Vagina (tissue), 2 donors: ENCODE measurements at regions not wholly inside any gene's neighbourhood (a gene's known extent, or its start where the extent isn't known, plus 50 kb on each side); places are given as distances from the start of the nearest gene placed in this dataset.

Source experiments
- DNase-seq, 2 donors: peaks; one replicate each; pipeline ENCODE4 v3.0.0-alpha.2; 2017; ENCODE audit errors: extremely low spot score in 2 of 2
- H3K27ac ChIP-seq: fragments of 200-600 bp; sonication (generic); one replicate; pipeline ENCODE4 v1.5.1; 2019
- H3K27me3 ChIP-seq: fragments of 200-600 bp; sonication (generic); one replicate; pipeline ENCODE4 v1.5.1; 2019
- H3K36me3 ChIP-seq, 2 donors: fragments of 200-600 bp; sonication (generic); one replicate each; pipeline ENCODE4 v1.5.1; 2017 to 2019
- H3K4me1 ChIP-seq: fragments of 200-600 bp; sonication (generic); one replicate; pipeline ENCODE4 v1.5.1; 2019
- H3K4me3 ChIP-seq, 2 donors: fragments of 200-600 bp; sonication (generic); 1 replicate in 1 of 2; 2 replicates in 1 of 2; pipeline ENCODE4 v1.5.1; 2016 to 2019
- H3K9me3 ChIP-seq: fragments of 200-600 bp; sonication (generic); one replicate; pipeline ENCODE4 v1.5.1; 2019
- POLR2A ChIP-seq, 2 donors: fragments of 450-650 bp; IDR thresholded peaks; one replicate each; pipeline ENCODE4 v1.6.1; 2017; ENCODE audit warnings: antibody characterized with exemption in 2 of 2, mild to moderate bottlenecking in 2 of 2, moderate library complexity in 2 of 2
- POLR2AphosphoS5 ChIP-seq, 2 donors: sonication (generic); formaldehyde crosslinking; IDR thresholded peaks; one replicate each; pipeline ENCODE4 v1.9.0; 2017; ENCODE audit warnings: antibody characterized with exemption in 2 of 2, mild to moderate bottlenecking in 2 of 2, low read depth in 1 of 2; ENCODE audit not compliant: insufficient read depth in 1 of 2
- intact Hi-C: fragments of 100-400 bp; cut with DNase I; formaldehyde crosslinking; loops from one replicate; pipeline ENCODE4 v1.15.1; 2023
- TF ChIP-seq, protein P1 (sequence below), 3 experiments: fragments of 450-650 bp in 2 of 3; fragments of 200-600 bp in 1 of 3; sonication (generic) in 1 of 3; IDR thresholded peaks; one replicate each; pipeline ENCODE4 v1.5.1; 2017 to 2019; ENCODE audit warnings: antibody characterized with exemption in 3 of 3, mild to moderate bottlenecking in 2 of 3, moderate library complexity in 2 of 3

DNA sequence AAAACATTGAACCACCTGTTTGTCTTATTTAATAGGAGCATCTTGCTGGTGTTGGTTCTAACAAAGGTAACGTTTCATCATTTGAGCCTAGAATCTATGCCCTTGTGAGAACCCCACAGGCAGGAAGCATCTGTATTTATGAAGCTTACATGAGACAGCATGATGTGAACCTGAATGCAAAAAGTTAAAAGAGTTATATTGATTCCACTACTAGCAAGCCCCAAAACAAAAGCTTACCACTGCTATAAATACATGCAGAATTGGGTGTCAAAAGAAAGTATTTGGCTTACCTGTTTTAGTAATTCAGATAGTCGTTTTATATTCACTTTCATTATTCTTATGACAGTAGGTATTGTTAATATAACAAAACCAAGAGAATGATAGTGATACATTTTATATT is 301.2 kb upstream of the ADGRL2 start:
- intact Hi-C loops, result no loop called here
- H3K27me3 ChIP-seq, result no peaks in the 10 kb centered on the region
- DNase-seq, result no peak
- H3K4me1 ChIP-seq, result peaks cover 7% of the 10 kb centered on the region
- H3K36me3 ChIP-seq, result no peaks in the 10 kb centered on the region
- no peak overlapping the region for H3K27ac ChIP-seq
- H3K4me3 ChIP-seq, result no peak overlapping the region
- H3K9me3 ChIP-seq, result no peaks in the 10 kb centered on the region
- TF ChIP-seq, protein P1, sequence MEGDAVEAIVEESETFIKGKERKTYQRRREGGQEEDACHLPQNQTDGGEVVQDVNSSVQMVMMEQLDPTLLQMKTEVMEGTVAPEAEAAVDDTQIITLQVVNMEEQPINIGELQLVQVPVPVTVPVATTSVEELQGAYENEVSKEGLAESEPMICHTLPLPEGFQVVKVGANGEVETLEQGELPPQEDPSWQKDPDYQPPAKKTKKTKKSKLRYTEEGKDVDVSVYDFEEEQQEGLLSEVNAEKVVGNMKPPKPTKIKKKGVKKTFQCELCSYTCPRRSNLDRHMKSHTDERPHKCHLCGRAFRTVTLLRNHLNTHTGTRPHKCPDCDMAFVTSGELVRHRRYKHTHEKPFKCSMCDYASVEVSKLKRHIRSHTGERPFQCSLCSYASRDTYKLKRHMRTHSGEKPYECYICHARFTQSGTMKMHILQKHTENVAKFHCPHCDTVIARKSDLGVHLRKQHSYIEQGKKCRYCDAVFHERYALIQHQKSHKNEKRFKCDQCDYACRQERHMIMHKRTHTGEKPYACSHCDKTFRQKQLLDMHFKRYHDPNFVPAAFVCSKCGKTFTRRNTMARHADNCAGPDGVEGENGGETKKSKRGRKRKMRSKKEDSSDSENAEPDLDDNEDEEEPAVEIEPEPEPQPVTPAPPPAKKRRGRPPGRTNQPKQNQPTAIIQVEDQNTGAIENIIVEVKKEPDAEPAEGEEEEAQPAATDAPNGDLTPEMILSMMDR (IDR thresholded peaks at IDR 0.05), result no peak
- TF ChIP-seq POLR2AphosphoS5 (IDR thresholded peaks at IDR 0.05; ENCODE audit: insufficient read depth in 1 of 2, low read depth in 1 of 2), result no peak
- TF ChIP-seq POLR2A (IDR thresholded peaks at IDR 0.05), result no peak

DNA sequence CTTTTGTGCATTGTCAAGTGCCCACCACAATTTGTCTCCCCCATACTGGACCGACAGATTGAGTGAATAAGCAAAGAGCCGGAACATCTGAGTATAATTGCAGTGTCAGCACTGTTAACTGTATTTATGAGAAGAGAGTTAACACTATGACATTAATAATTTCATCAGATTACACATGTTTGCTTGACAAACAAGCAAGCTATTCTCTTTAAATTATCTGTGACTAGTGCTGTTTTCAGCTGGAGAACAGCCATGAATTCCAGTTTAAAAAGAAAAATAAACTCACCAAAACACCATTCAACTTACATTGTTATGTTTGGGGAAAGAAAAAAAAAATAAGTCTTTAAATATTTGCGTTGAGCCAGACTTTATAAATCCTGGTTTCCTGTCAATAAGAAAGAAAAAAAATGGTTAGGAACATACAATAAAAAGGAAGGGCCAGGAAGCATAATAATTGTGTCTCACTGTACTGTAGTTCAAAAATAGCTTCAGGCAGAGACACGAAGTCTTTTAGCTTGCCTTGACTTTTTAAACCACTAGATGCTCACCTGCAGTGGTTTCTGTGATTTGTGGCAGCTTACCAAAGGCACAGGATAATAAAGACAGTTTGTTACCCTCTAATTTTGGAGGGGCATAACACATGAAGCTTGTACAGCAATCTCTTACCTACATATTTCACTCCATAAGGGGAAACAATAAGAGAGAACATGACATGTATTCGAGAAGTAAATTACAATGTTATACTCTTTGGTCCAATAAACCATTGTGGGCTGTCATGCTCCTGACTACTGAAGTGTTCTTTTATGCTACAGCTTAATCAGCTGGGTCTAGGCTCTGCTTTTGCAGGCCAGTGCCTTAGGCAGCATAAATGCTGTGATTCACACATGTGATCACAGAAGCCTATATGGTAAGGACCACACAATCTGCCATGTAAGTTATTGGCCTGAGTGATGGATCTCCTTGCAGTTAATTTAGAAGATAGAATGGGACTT is 302.0 kb upstream of the ADGRL2 start:
- Histone ChIP-seq H3K27ac (no peak overlapping the region), H3K36me3 (no peaks in the 10 kb centered on the region), H3K4me1 (peaks cover 7% of the 10 kb centered on the region), H3K4me3 (no peak overlapping the region), H3K9me3 (no peaks in the 10 kb centered on the region), H3K27me3 (no peaks in the 10 kb centered on the region)
- intact Hi-C loops, result no loop called here
- TF ChIP-seq POLR2A (IDR thresholded peaks at IDR 0.05) (no peak), POLR2AphosphoS5 (IDR thresholded peaks at IDR 0.05; ENCODE audit: insufficient read depth in 1 of 2, low read depth in 1 of 2) (no peak)
- TF ChIP-seq, protein P1 (IDR thresholded peaks at IDR 0.05), result no peak
- no peak for DNase-seq

DNA sequence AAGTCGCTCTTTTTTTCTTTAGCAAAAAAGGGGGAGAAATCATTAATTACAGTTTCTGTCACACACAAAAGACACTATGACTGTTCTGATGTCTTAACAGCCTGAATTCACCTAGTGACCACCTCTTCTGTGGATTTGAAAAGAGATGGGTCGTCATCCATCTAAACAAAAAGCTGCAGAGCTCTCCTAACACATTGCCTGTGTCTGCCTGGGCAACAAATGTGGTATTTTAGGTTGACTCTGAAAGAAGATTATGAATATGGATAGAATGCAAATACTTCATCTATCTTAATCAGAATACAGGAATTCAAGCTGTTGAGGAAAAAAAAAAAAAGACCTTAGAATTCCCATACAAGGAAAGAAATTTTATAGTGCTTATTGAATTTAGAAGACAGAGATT is 304.4 kb upstream of the ADGRL2 start:
- TF ChIP-seq, protein P1 (IDR thresholded peaks at IDR 0.05), result no peak
- TF ChIP-seq POLR2AphosphoS5 (IDR thresholded peaks at IDR 0.05; ENCODE audit: insufficient read depth in 1 of 2, low read depth in 1 of 2) (no peak), POLR2A (IDR thresholded peaks at IDR 0.05) (no peak)

DNA sequence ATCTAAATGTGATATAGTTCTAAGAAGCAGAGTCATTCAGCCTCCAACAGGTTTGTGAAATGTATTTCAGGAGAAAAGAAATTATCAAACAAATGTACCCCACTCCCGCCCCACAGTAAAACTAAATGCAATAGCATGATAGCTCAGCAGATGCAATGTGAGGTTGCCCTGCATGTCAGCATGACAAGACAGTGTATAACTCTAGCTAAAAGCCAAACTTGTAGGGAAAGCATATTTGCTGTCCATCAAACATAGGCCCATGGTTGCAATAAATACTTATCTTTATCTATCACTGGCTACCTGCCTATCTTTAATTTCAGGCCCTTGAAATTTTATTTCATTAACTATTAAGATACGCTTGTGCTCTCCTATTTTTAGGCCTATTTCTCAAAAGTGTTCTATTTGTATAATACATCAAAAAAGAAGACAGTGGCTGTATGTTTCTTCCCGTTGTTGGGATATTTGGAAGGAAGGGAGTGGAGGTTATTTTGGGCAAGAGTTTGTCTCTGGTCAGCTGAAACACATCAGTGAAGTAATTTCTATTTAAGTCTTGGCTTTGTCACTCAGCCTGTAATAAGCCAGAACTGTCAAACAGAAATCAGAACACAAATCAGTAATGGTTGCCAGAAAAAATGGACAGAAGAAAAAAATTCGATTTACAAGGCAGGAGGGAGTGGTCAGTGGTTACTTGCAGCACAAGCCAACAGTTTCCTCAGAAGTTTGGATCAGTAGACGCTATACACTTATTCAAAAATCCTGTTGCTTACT is 307.4 kb upstream of the ADGRL2 start:
- Histone ChIP-seq H3K4me3 (no peak overlapping the region), H3K4me1 (no peaks in the 10 kb centered on the region), H3K27ac (no peak overlapping the region), H3K36me3 (no peaks in the 10 kb centered on the region), H3K9me3 (no peaks in the 10 kb centered on the region), H3K27me3 (no peaks in the 10 kb centered on the region)
- TF ChIP-seq POLR2AphosphoS5 (IDR thresholded peaks at IDR 0.05; ENCODE audit: insufficient read depth in 1 of 2, low read depth in 1 of 2) (no peak), POLR2A (IDR thresholded peaks at IDR 0.05) (no peak)
- TF ChIP-seq, protein P1 (IDR thresholded peaks at IDR 0.05), result no peak
- intact Hi-C loops, result no loop called here
- no peak for DNase-seq

More for the DNA sequence above, 304.4 kb upstream of the ADGRL2 start:
- no peaks in the 10 kb centered on the region for H3K27me3 ChIP-seq
- H3K4me3 ChIP-seq, result no peak overlapping the region
- no peak overlapping the region for H3K27ac ChIP-seq
- no peaks in the 10 kb centered on the region for H3K36me3 ChIP-seq
- intact Hi-C loops, result no loop called here
- DNase-seq, result no peak
- peaks cover 7% of the 10 kb centered on the region for H3K4me1 ChIP-seq
- H3K9me3 ChIP-seq, result no peaks in the 10 kb centered on the region
